ENCODE measurements at regions not wholly inside any gene's neighbourhood (a gene's known extent, or its start where the extent isn't known, plus 50 kb on each side); places are given as distances from the start of the nearest gene placed in this dataset.

DNA sequence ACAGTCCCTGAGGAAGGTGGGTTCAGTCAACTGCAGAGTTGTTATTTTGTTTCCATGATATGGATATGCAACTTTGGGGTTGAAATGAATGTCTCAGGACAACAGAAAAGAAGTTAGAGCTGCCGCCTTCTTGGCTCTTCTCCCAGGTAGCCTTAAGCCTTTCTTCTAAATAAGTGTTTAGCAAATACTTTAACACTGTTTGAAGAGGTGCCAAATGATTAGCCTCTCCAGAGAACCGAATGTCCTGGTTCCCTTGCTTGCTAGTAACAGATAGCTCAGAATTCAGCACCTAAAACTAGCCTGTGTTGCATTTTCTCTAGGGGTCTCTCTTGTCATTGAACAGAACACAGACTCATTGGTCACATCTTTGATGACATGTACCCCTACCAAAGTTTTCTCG, 127.7 kb upstream of the PIK3R1 start:
- H3K36me3 ChIP-seq (ENCODE audit: control insufficient read depth in 2 of 2, extremely low read depth in 1 of 2, insufficient read depth in 2 of 2, low read length in 2 of 2): no peaks in the 10 kb centered on the region
- no peaks in the 10 kb centered on the region for H3K27me3 ChIP-seq (ENCODE audit: control insufficient read depth, extremely low read depth, insufficient read depth, low read length)
- H3K4me1 ChIP-seq (ENCODE audit: control insufficient read depth, extremely low read depth, insufficient read depth, low read length): no peaks in the 10 kb centered on the region
- H3K4me3 ChIP-seq (ENCODE audit: control insufficient read depth in 2 of 3, extremely low read depth in 1 of 3, insufficient read depth in 2 of 3, low read depth in 1 of 3, low read length in 3 of 3): no peak overlapping the region
- H3K79me2 ChIP-seq (ENCODE audit: control insufficient read depth, insufficient read depth, low read length): no peaks in the 10 kb centered on the region
- TF ChIP-seq EZH2 (IDR thresholded peaks at IDR 0.05; ENCODE audit: low read length): no peak
- TF ChIP-seq, protein P1, sequence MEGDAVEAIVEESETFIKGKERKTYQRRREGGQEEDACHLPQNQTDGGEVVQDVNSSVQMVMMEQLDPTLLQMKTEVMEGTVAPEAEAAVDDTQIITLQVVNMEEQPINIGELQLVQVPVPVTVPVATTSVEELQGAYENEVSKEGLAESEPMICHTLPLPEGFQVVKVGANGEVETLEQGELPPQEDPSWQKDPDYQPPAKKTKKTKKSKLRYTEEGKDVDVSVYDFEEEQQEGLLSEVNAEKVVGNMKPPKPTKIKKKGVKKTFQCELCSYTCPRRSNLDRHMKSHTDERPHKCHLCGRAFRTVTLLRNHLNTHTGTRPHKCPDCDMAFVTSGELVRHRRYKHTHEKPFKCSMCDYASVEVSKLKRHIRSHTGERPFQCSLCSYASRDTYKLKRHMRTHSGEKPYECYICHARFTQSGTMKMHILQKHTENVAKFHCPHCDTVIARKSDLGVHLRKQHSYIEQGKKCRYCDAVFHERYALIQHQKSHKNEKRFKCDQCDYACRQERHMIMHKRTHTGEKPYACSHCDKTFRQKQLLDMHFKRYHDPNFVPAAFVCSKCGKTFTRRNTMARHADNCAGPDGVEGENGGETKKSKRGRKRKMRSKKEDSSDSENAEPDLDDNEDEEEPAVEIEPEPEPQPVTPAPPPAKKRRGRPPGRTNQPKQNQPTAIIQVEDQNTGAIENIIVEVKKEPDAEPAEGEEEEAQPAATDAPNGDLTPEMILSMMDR (optimal IDR thresholded peaks at IDR 0.05 in 1 of 3, IDR thresholded peaks at IDR 0.05 in 1 of 3, conservative IDR thresholded peaks at IDR 0.05 in 1 of 3; ENCODE audit: extremely low read depth in 1 of 3, insufficient read depth in 2 of 3, low read length in 3 of 3): no peak
- DNase-seq (ENCODE audit: low read depth, low spot score) (no peak), FAIRE-seq (no peak)
- no peak overlapping the region for H2AFZ ChIP-seq (ENCODE audit: control insufficient read depth, low read length)
- dilution Hi-C loops (cut with MboI; ENCODE audit: extremely low pct_ligation_motif_present, low sequenced_read_pairs): no loop called here
- H3K9me1 ChIP-seq (ENCODE audit: control insufficient read depth, extremely low read depth, insufficient read depth, low read length): no peaks in the 10 kb centered on the region
- no peaks in the 10 kb centered on the region for H4K20me1 ChIP-seq (ENCODE audit: control insufficient read depth, extremely low read depth, insufficient read depth, low read length)
- no peak overlapping the region for H3K27ac ChIP-seq (ENCODE audit: control insufficient read depth, insufficient read depth, low read length)
- no peak overlapping the region for H3K4me2 ChIP-seq (ENCODE audit: control insufficient read depth, extremely low read depth, insufficient read depth, low read depth, low read length)
- H3K9ac ChIP-seq (ENCODE audit: control insufficient read depth, extremely low read depth, insufficient read depth, low read length): no peak overlapping the region
- no peaks in the 10 kb centered on the region for H3K9me3 ChIP-seq (ENCODE audit: control insufficient read depth, low read depth, low read length)

DNA sequence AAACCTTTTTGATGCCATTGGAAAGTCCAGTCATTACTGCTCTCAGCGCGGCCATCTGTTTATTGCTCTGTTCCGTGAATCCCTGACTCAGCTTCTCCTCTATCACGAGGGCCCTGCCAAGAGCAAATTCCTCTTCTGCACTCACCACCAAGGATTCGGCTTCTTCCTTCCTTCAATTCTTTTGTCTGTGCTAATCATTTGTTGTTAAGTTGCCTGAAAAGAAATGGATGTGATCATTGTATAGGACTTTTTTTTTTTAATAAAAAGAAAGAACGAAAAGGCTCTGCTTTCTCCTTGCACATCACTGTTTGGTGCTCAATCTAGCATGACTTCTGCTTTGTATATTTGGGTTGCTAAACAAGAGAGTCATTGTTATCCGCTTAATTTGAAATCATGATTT, 128.7 kb upstream of the PIK3R1 start:
- no peak for DNase-seq (ENCODE audit: low read depth, low spot score)
- no peaks in the 10 kb centered on the region for H4K20me1 ChIP-seq (ENCODE audit: control insufficient read depth, extremely low read depth, insufficient read depth, low read length)
- H3K4me1 ChIP-seq (ENCODE audit: control insufficient read depth, extremely low read depth, insufficient read depth, low read length): no peaks in the 10 kb centered on the region
- H3K4me2 ChIP-seq (ENCODE audit: control insufficient read depth, extremely low read depth, insufficient read depth, low read depth, low read length): no peak overlapping the region
- no peaks in the 10 kb centered on the region for H3K79me2 ChIP-seq (ENCODE audit: control insufficient read depth, insufficient read depth, low read length)
- H3K9ac ChIP-seq (ENCODE audit: control insufficient read depth, extremely low read depth, insufficient read depth, low read length): no peak overlapping the region
- no peak overlapping the region for H2AFZ ChIP-seq (ENCODE audit: control insufficient read depth, low read length)
- FAIRE-seq: no peak
- no peak for TF ChIP-seq EZH2 (IDR thresholded peaks at IDR 0.05; ENCODE audit: low read length)
- TF ChIP-seq, protein P1 (optimal IDR thresholded peaks at IDR 0.05 in 1 of 3, IDR thresholded peaks at IDR 0.05 in 1 of 3, conservative IDR thresholded peaks at IDR 0.05 in 1 of 3; ENCODE audit: extremely low read depth in 1 of 3, insufficient read depth in 2 of 3, low read length in 3 of 3): no peak
- no peak overlapping the region for H3K4me3 ChIP-seq (ENCODE audit: control insufficient read depth in 2 of 3, extremely low read depth in 1 of 3, insufficient read depth in 2 of 3, low read depth in 1 of 3, low read length in 3 of 3)
- no peaks in the 10 kb centered on the region for H3K9me3 ChIP-seq (ENCODE audit: control insufficient read depth, low read depth, low read length)
- no peaks in the 10 kb centered on the region for H3K36me3 ChIP-seq (ENCODE audit: control insufficient read depth in 2 of 2, extremely low read depth in 1 of 2, insufficient read depth in 2 of 2, low read length in 2 of 2)
- no peak overlapping the region for H3K27ac ChIP-seq (ENCODE audit: control insufficient read depth, insufficient read depth, low read length)
- dilution Hi-C loops (cut with MboI; ENCODE audit: extremely low pct_ligation_motif_present, low sequenced_read_pairs): no loop called here
- no peaks in the 10 kb centered on the region for H3K27me3 ChIP-seq (ENCODE audit: control insufficient read depth, extremely low read depth, insufficient read depth, low read length)
- no peaks in the 10 kb centered on the region for H3K9me1 ChIP-seq (ENCODE audit: control insufficient read depth, extremely low read depth, insufficient read depth, low read length)
